ENCODE measurements at regions not wholly inside any gene's neighbourhood (a gene's known extent, or its start where the extent isn't known, plus 50 kb on each side); places are given as distances from the start of the nearest gene placed in this dataset.
"Not testable (repeated sequence)": the region's sequence is repeated elsewhere in the genome, so short reads cannot be mapped to it uniquely, and the experiment has no call there.

GRCh38 chr5:19047277-19047676, 940.7 kb downstream of the CDH18 start:
- DNase-seq (no peak), ATAC-seq (no peak)
- no peak overlapping the region for H3K27ac Mint-ChIP-seq
- H3K4me1 Mint-ChIP-seq = no peaks in the 10 kb centered on the region
- no peaks in the 10 kb centered on the region for H3K36me3 Mint-ChIP-seq (ENCODE audit: low read depth)
- H3K27me3 Mint-ChIP-seq = no peaks in the 10 kb centered on the region
- H3K4me3 Mint-ChIP-seq = no peak overlapping the region
- H3K9me3 ChIP-seq (ENCODE audit: control insufficient read depth, low read length, poor library complexity, severe bottlenecking) = peaks cover 2% of the 10 kb centered on the region

- no peak overlapping the region for H3K27ac Mint-ChIP-seq
- H3K4me1 Mint-ChIP-seq = no peaks in the 10 kb centered on the region
- H3K27me3 Mint-ChIP-seq = no peaks in the 10 kb centered on the region
- peaks cover 2% of the 10 kb centered on the region for H3K9me3 ChIP-seq (ENCODE audit: control insufficient read depth, low read length, poor library complexity, severe bottlenecking)
- DNase-seq (no peak), ATAC-seq (no peak)
- no peak overlapping the region for H3K4me3 Mint-ChIP-seq
- no peaks in the 10 kb centered on the region for H3K36me3 Mint-ChIP-seq (ENCODE audit: low read depth)
These were observed 939.3 kb downstream of the CDH18 start for GRCh38 chr5:19048726-19049125.

- no peaks in the 10 kb centered on the region for H3K36me3 Mint-ChIP-seq (ENCODE audit: low read depth)
- no peak overlapping the region for H3K27ac Mint-ChIP-seq
- no peak overlapping the region for H3K4me3 Mint-ChIP-seq
- no peak for DNase-seq
- H3K27me3 Mint-ChIP-seq = no peaks in the 10 kb centered on the region
- no peak for ATAC-seq
- no peaks in the 10 kb centered on the region for H3K9me3 ChIP-seq (ENCODE audit: control insufficient read depth, low read length, poor library complexity, severe bottlenecking)
- H3K4me1 Mint-ChIP-seq = no peaks in the 10 kb centered on the region
These were observed 929.8 kb downstream of the CDH18 start for GRCh38 chr5:19058216-19058615.

GRCh38 chr5:19064094-19064493, 923.9 kb downstream of the CDH18 start:
- DNase-seq = no peak
- no peak for ATAC-seq
- no peaks in the 10 kb centered on the region for H3K9me3 ChIP-seq (ENCODE audit: control insufficient read depth, low read length, poor library complexity, severe bottlenecking)
- no peaks in the 10 kb centered on the region for H3K36me3 Mint-ChIP-seq (ENCODE audit: low read depth)
- no peak overlapping the region for H3K4me3 Mint-ChIP-seq
- no peaks in the 10 kb centered on the region for H3K4me1 Mint-ChIP-seq
- H3K27me3 Mint-ChIP-seq = no peaks in the 10 kb centered on the region
- no peak overlapping the region for H3K27ac Mint-ChIP-seq

GRCh38 chr5:19067741-19068140, 920.3 kb downstream of the CDH18 start:
- Mint-ChIP-seq H3K36me3 (ENCODE audit: low read depth) (no peaks in the 10 kb centered on the region), H3K4me1 (no peaks in the 10 kb centered on the region), H3K27ac (no peak overlapping the region), H3K4me3 (no peak overlapping the region), H3K27me3 (no peaks in the 10 kb centered on the region)
- ATAC-seq = no peak
- DNase-seq = no peak
- H3K9me3 ChIP-seq (ENCODE audit: control insufficient read depth, low read length, poor library complexity, severe bottlenecking) = no peaks in the 10 kb centered on the region

- H3K9me3 ChIP-seq (ENCODE audit: control insufficient read depth, low read length, poor library complexity, severe bottlenecking) = no peaks in the 10 kb centered on the region
- no peak for ATAC-seq
- no peak for DNase-seq
- no peaks in the 10 kb centered on the region for H3K4me1 Mint-ChIP-seq
- no peaks in the 10 kb centered on the region for H3K36me3 Mint-ChIP-seq (ENCODE audit: low read depth)
- no peak overlapping the region for H3K27ac Mint-ChIP-seq
- H3K27me3 Mint-ChIP-seq = no peaks in the 10 kb centered on the region
- H3K4me3 Mint-ChIP-seq = no peak overlapping the region
These were observed 889.6 kb downstream of the CDH18 start for GRCh38 chr5:19098434-19098833.

GRCh38 chr5:19099195-19099594, 888.8 kb downstream of the CDH18 start:
- Mint-ChIP-seq H3K27ac (no peak overlapping the region), H3K27me3 (no peaks in the 10 kb centered on the region), H3K4me3 (no peak overlapping the region), H3K4me1 (no peaks in the 10 kb centered on the region), H3K36me3 (ENCODE audit: low read depth) (no peaks in the 10 kb centered on the region)
- ATAC-seq (no peak), DNase-seq (no peak)
- H3K9me3 ChIP-seq (ENCODE audit: control insufficient read depth, low read length, poor library complexity, severe bottlenecking) = no peaks in the 10 kb centered on the region

- Mint-ChIP-seq H3K4me3 (no peak overlapping the region), H3K36me3 (ENCODE audit: low read depth) (no peaks in the 10 kb centered on the region), H3K27me3 (no peaks in the 10 kb centered on the region), H3K4me1 (no peaks in the 10 kb centered on the region), H3K27ac (no peak overlapping the region)
- ATAC-seq = no peak
- H3K9me3 ChIP-seq (ENCODE audit: control insufficient read depth, low read length, poor library complexity, severe bottlenecking) = no peaks in the 10 kb centered on the region
- no peak for DNase-seq
These were observed 883.1 kb downstream of the CDH18 start for GRCh38 chr5:19104948-19105347.

GRCh38 chr5:19122923-19123322, 865.1 kb downstream of the CDH18 start:
- DNase-seq = no peak
- H3K36me3 Mint-ChIP-seq (ENCODE audit: low read depth) = no peaks in the 10 kb centered on the region
- no peak overlapping the region for H3K27ac Mint-ChIP-seq

GRCh38 chr5:19125956-19126713, 861.9 kb downstream of the CDH18 start:
- no peak for DNase-seq
- H3K27me3 Mint-ChIP-seq = no peaks in the 10 kb centered on the region
- H3K4me3 Mint-ChIP-seq = no peak overlapping the region
- H3K9me3 ChIP-seq (ENCODE audit: control insufficient read depth, low read length, poor library complexity, severe bottlenecking) = no peaks in the 10 kb centered on the region
- ATAC-seq = no peak
- no peaks in the 10 kb centered on the region for H3K36me3 Mint-ChIP-seq (ENCODE audit: low read depth)
- H3K27ac Mint-ChIP-seq = no peak overlapping the region
- no peaks in the 10 kb centered on the region for H3K4me1 Mint-ChIP-seq

More at GRCh38 chr5:19122923-19123322, 865.1 kb downstream of the CDH18 start:
- no peaks in the 10 kb centered on the region for H3K9me3 ChIP-seq (ENCODE audit: control insufficient read depth, low read length, poor library complexity, severe bottlenecking)
- H3K4me1 Mint-ChIP-seq = no peaks in the 10 kb centered on the region
- H3K27me3 Mint-ChIP-seq = no peaks in the 10 kb centered on the region
- no peak for ATAC-seq
- no peak overlapping the region for H3K4me3 Mint-ChIP-seq

- no peaks in the 10 kb centered on the region for H3K36me3 Mint-ChIP-seq (ENCODE audit: low read depth)
- H3K9me3 ChIP-seq (ENCODE audit: control insufficient read depth, low read length, poor library complexity, severe bottlenecking) = no peaks in the 10 kb centered on the region
- ATAC-seq (no peak), DNase-seq (no peak)
- H3K27ac Mint-ChIP-seq = no peak overlapping the region
- no peaks in the 10 kb centered on the region for H3K27me3 Mint-ChIP-seq
- no peaks in the 10 kb centered on the region for H3K4me1 Mint-ChIP-seq
- no peak overlapping the region for H3K4me3 Mint-ChIP-seq
These were observed 847.7 kb downstream of the CDH18 start for GRCh38 chr5:19140276-19140675.

GRCh38 chr5:19141937-19142524, 846.0 kb downstream of the CDH18 start:
- H3K27me3 Mint-ChIP-seq; H3K4me1 Mint-ChIP-seq; H3K4me3 Mint-ChIP-seq; DNase-seq; ATAC-seq; H3K27ac Mint-ChIP-seq; H3K9me3 ChIP-seq (ENCODE audit: control insufficient read depth, low read length, poor library complexity, severe bottlenecking); H3K36me3 Mint-ChIP-seq (ENCODE audit: low read depth): not testable (repeated sequence)

GRCh38 chr5:19142713-19143414, 845.1 kb downstream of the CDH18 start:
- not testable (repeated sequence) for DNase-seq; H3K4me1 Mint-ChIP-seq; H3K4me3 Mint-ChIP-seq; ATAC-seq; H3K27ac Mint-ChIP-seq; H3K9me3 ChIP-seq (ENCODE audit: control insufficient read depth, low read length, poor library complexity, severe bottlenecking); H3K36me3 Mint-ChIP-seq (ENCODE audit: low read depth); H3K27me3 Mint-ChIP-seq

Data from T-helper 17 cell (primary cell).